ENCODE measurements at regions not wholly inside any gene's neighbourhood (a gene's known extent, or its start where the extent isn't known, plus 50 kb on each side); places are given as distances from the start of the nearest gene placed in this dataset.
"Not testable (repeated sequence)": the region's sequence is repeated elsewhere in the genome, so short reads cannot be mapped to it uniquely, and the experiment has no call there.

DNA sequence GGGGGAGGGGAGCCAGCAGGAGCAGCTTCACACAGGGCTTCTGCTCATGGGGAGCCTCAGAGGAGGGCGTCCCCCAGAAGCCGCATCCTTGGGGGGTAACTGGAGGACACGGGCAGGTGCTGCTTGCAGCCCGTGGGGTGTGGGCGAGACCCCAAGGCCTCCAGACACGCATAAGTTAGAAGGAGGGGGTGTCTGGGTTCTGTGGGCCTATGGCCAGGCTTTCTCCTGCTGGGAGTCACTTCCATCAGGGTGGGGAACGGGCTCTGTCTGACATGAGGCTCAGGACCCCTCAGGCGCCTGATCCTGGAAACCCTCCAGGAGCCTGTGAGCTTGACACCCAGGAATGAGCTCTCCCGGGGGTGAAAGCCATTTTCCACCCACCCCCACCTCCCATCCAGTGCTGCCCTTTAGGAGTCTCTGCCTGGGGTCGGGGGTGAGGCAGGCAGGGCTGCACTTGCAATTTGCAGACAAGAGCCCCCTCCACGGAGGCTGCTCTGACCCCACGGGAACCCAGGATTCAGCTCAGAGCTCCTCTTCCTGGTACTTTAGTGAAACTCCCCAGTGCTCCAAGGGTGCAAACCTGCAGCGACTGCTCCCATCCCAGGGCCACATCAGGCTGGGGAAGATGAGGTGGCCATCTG lies 325.7 kb downstream of the ADGRD1 start:
- POLR2A ChIA-PET: no interaction called here
- CTCF ChIA-PET: interaction anchor here (0.6 kb wide), 2 partner anchors 28 to 176 kb away, joined by 3 read pairs; no protein-coding TSS in a partner anchor
- DNase-seq (ENCODE audit: extremely low spot score): no peak
- TF ChIP-seq FOXM1 (IDR thresholded peaks at IDR 0.05; ENCODE audit: borderline replicate concordance) (no peak), FOXK2 (IDR thresholded peaks at IDR 0.05) (no peak), HDGF (IDR thresholded peaks at IDR 0.05; ENCODE audit: borderline replicate concordance) (no peak)

DNA sequence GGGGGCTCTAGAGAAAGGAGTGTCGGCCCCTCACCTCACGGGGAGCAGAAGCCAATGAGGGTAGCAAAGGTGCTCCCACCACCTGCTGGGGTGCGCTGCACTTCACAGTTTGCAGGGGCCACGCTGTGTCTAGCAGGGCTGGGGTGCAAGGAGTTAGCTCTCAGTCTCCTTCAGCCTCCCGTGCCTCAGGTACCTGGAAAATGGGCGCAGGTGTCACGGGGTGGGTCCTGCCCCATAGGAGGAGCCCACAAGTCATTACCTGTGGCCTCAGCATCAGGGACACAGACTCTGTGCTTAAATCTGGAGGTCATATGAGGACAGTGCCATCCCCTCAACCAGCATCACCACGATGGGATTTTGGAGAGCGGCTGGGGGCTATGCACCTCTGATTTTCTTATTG lies 326.7 kb downstream of the ADGRD1 start:
- no peak for DNase-seq (ENCODE audit: extremely low spot score)
- ChIA-PET POLR2A (no interaction called here), CTCF (no interaction called here)
- no peak for TF ChIP-seq HDGF (IDR thresholded peaks at IDR 0.05; ENCODE audit: borderline replicate concordance)
- TF ChIP-seq LEF1 (IDR thresholded peaks at IDR 0.05; ENCODE audit: borderline replicate concordance): no peak
- TF ChIP-seq TARDBP (IDR thresholded peaks at IDR 0.05): no peak
- TF ChIP-seq ELF4 (IDR thresholded peaks at IDR 0.05): no peak
- no peak for TF ChIP-seq FOXA1 (IDR thresholded peaks at IDR 0.05)
- TF ChIP-seq BHLHE40 (IDR thresholded peaks at IDR 0.05; ENCODE audit: borderline replicate concordance): no peak
- TF ChIP-seq FOXK2 (IDR thresholded peaks at IDR 0.05): no peak
- TF ChIP-seq NFRKB (IDR thresholded peaks at IDR 0.05): no peak
- TF ChIP-seq SP1 (IDR thresholded peaks at IDR 0.05): no peak
- no peak for TF ChIP-seq SUZ12 (IDR thresholded peaks at IDR 0.05)
- no peak for TF ChIP-seq L3MBTL2 (conservative IDR thresholded peaks at IDR 0.05)
- TF ChIP-seq ZNF384 (IDR thresholded peaks at IDR 0.05): no peak
- no peak for TF ChIP-seq ARNT (IDR thresholded peaks at IDR 0.05)

DNA sequence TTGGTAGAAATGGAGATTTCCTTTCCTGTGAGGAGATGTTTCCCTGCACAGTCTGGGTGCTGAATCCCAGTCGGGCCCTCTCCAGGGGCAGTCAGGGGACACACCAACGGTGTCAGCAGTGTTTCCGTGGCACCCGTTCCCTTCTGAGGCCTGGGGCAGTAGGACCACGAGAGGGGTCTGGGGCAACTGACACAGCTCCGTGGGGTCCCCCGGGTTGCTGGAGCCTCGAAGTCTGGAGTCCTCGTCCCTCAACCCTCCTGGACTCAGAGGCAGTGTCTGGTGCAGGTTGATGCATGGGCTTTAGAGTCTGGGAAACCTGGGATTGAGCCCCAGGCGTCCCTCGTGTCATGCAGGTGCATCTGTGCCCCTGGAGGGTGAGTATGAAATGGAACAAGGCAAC lies 327.3 kb downstream of the ADGRD1 start:
- CTCF ChIA-PET: no interaction called here

DNA sequence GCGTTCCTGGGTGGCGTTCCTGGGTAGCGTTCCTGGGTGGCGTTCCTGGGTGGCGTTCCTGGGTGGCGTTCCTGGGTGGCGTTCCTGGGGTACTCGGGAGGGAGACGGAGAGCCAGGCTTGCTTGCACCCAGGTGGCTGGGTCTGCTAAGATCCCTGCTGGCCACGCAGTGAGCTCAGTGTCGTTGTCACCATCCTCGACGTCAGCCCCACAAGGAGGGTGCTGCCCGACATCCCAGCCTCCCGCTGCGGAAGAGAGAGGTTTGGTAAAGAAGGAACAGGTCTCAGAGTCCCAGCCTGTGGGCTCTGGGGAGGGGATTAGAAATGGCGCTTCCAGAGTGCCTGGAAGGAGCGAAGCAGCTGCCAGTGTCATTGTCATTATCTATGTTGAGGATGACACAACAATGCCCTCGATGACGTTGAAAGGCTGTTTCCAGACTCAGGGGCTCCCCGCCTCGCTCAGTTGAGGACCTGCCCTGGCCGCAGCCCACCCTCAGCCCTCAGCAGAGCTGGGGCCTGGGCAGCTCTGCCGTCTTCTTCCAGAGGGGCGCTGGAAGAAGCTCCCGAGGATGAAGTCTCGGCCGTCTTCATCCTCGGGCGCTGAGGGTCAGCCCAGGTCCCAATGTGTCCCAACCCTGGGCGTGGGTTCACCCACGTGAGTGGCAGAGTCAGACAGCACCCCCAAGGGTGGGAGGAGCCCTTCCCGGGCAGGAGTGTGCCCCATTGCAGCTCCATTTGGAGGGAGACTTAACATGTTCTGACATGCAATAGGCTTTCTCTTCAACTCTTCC lies 328.8 kb downstream of the ADGRD1 start:
- DNase-seq (ENCODE audit: extremely low spot score): no peak
- ChIA-PET POLR2A (no interaction called here), CTCF (no interaction called here)
- TF ChIP-seq FOXK2 (IDR thresholded peaks at IDR 0.05) (no peak), SP1 (IDR thresholded peaks at IDR 0.05) (no peak), SUZ12 (IDR thresholded peaks at IDR 0.05) (no peak), ZNF384 (IDR thresholded peaks at IDR 0.05) (no peak), CTBP1 (IDR thresholded peaks at IDR 0.05; ENCODE audit: borderline replicate concordance) (no peak), FOXM1 (IDR thresholded peaks at IDR 0.05; ENCODE audit: borderline replicate concordance) (no peak), HDGF (IDR thresholded peaks at IDR 0.05; ENCODE audit: borderline replicate concordance) (no peak), ARNT (IDR thresholded peaks at IDR 0.05) (no peak), BHLHE40 (IDR thresholded peaks at IDR 0.05; ENCODE audit: borderline replicate concordance) (no peak), L3MBTL2 (conservative IDR thresholded peaks at IDR 0.05) (no peak), LEF1 (IDR thresholded peaks at IDR 0.05; ENCODE audit: borderline replicate concordance) (no peak), NFRKB (IDR thresholded peaks at IDR 0.05) (no peak), ELF4 (IDR thresholded peaks at IDR 0.05) (no peak), FOXA1 (IDR thresholded peaks at IDR 0.05) (no peak), TARDBP (IDR thresholded peaks at IDR 0.05) (no peak)
- TF ChIP-seq, protein P1, sequence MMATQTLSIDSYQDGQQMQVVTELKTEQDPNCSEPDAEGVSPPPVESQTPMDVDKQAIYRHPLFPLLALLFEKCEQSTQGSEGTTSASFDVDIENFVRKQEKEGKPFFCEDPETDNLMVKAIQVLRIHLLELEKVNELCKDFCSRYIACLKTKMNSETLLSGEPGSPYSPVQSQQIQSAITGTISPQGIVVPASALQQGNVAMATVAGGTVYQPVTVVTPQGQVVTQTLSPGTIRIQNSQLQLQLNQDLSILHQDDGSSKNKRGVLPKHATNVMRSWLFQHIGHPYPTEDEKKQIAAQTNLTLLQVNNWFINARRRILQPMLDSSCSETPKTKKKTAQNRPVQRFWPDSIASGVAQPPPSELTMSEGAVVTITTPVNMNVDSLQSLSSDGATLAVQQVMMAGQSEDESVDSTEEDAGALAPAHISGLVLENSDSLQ (IDR thresholded peaks at IDR 0.05): no peak

More for the DNA sequence above, 327.3 kb downstream of the ADGRD1 start:
- no peak for TF ChIP-seq ZNF384 (IDR thresholded peaks at IDR 0.05)
- no peak for TF ChIP-seq BHLHE40 (IDR thresholded peaks at IDR 0.05; ENCODE audit: borderline replicate concordance)
- no peak for TF ChIP-seq NFRKB (IDR thresholded peaks at IDR 0.05)
- no peak for TF ChIP-seq L3MBTL2 (conservative IDR thresholded peaks at IDR 0.05)
- TF ChIP-seq TARDBP (IDR thresholded peaks at IDR 0.05): no peak
- POLR2A ChIA-PET: no interaction called here
- no peak for DNase-seq (ENCODE audit: extremely low spot score)

DNA sequence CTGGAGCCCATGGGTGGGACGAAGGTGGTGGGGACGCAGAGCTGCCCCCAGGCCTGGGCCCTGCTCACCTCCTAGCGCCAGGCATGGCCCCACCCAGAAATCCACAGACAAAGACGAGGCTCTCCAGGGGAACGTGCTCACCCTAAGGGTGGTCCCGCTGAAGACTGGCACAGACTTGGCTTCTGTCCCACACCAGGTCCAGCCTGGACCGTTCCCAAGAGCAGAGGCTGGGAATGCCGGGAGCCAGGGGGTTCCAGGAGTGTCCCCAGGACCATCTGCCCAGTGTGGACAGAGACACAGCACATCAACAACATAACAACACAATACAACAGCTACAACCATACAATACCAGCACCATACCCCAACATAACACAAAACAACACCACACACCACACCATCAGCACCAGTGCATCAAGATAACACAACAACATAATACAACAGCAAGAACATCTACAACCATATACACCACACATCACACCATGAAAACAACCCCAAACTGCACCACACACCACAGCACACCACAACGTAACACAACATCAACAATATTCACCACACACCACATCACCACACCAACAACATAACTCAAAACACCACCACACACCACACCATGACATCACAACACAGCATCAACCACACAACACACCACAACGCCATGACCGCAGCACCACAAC lies 329.6 kb downstream of the ADGRD1 start:
- ChIA-PET CTCF (no interaction called here), POLR2A (no interaction called here)
- DNase-seq (ENCODE audit: extremely low spot score): no peak
- TF ChIP-seq NFRKB (IDR thresholded peaks at IDR 0.05) (no peak), SUZ12 (IDR thresholded peaks at IDR 0.05) (no peak), SP1 (IDR thresholded peaks at IDR 0.05) (no peak), FOXA1 (IDR thresholded peaks at IDR 0.05) (no peak), ZNF384 (IDR thresholded peaks at IDR 0.05) (no peak), TARDBP (IDR thresholded peaks at IDR 0.05) (no peak), FOXK2 (IDR thresholded peaks at IDR 0.05) (no peak), LEF1 (IDR thresholded peaks at IDR 0.05; ENCODE audit: borderline replicate concordance) (no peak), FOXM1 (IDR thresholded peaks at IDR 0.05; ENCODE audit: borderline replicate concordance) (no peak), L3MBTL2 (conservative IDR thresholded peaks at IDR 0.05) (no peak), CTBP1 (IDR thresholded peaks at IDR 0.05; ENCODE audit: borderline replicate concordance) (no peak), ARNT (IDR thresholded peaks at IDR 0.05) (no peak), BHLHE40 (IDR thresholded peaks at IDR 0.05; ENCODE audit: borderline replicate concordance) (no peak), ELF4 (IDR thresholded peaks at IDR 0.05) (no peak), HDGF (IDR thresholded peaks at IDR 0.05; ENCODE audit: borderline replicate concordance) (no peak)
- TF ChIP-seq, protein P1 (IDR thresholded peaks at IDR 0.05): no peak

DNA sequence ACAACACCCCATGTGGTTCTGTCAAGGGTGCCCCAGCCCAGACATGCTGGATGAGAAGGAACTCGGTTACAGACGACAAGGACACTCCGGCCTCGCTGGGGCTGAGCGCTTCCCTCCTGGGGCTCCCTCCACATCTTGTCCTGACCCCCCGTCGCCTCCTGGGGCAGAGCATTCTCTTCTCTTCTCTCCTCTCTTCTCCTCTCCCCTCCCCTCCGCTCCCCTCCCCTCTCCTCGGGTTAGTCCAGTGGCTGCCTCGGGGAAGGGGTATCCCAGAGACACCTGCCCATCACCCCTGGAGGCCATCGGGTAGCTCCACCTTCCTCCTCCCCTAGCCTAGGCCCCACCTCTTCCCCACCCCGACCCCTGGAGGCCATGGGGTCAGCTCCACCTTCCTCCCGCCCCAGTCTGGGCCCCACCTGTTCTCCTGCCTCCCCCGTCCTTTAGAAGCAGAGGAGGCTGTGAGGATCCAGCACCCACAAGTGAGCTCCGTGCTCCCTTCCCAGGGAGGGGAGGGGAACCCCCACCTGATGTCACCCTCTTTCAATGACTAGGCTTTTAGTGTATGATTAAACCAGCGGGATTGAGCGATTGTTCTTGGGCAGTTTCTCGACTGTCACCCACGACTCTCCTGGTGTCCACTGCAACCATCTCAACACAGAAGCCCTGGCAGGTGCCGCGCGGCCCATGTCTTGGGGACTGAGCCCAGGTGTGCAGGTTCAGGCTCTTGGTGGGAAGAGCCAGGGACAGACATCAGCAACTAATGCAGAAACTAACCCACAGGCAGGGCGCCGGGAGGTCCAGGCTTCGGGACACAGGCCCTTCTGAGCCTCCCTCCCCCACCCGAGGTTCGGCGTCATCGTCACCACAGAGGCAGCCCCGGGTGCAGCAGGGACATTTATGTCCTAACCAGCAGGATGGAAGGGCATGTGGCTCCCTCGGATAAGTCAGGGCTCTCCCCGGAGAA lies 330.4 kb downstream of the ADGRD1 start:
- DNase-seq (ENCODE audit: extremely low spot score); POLR2A ChIA-PET; CTCF ChIA-PET: not testable (repeated sequence)

DNA sequence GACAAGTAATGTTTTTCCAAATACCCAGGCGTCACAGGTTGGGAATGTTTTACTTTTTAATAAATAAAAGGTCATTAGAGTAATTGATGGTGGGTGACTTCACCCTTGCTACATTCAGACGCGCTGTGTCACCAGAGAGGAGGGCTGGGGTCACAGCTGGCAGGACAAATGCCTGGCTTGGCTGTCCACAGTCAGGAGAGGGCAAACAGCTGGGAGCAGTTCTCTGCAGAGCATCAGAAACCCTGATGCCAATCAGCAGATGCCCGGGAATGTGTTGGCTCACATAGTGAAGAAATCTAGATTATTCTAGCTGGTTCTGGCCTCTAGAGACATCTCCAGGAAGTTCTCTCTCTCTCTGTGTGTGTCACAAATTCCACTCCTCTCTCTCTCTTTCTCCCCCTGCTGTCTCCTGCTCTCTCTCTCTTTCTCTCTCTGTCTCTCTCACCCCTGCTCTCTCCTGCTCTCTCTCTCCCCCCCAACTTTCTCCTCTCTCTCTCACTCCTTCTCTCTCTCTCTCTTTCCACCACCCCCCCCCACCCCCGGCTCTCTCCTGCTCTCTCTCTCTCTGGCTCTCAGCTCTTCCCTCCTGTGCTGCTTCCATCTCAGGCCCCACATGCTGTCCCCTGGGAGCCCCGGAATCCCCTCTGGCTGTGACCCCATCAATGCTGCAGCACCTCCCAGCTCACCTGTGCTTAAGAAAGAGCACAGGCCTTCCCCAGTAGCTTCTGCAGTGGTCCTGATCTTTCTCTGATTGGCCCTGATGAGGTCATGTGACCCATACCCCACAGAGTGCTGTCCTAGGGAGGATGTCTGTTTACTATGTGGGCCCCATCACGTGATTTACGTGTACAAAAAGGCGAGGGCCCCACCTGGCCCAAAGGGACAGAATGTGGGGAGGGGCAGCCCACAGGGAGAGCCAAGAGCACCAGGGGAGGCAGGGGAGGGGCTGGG lies 331.5 kb downstream of the ADGRD1 start:
- CTCF ChIA-PET; DNase-seq (ENCODE audit: extremely low spot score); POLR2A ChIA-PET: not testable (repeated sequence)

DNA sequence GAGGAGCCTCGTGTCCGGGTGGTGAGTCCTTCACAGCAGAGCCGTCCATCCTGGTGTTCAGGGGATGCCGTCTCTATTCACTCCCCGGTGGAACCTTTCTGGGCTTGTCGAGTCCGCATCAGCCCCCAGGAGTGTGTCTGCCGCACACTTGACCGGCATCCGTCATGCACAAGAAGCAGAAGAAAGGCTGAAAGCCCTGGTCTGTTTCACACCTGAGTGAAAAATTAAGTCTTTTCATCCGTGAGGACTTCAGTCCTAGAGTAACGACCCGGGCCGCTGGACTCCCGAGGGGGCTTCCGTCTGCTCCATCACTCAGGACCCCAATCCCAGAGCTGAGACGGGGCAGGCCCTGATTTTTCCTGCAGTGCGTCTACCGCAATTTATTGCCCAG lies 332.2 kb downstream of the ADGRD1 start:
- CTCF ChIA-PET; DNase-seq (ENCODE audit: extremely low spot score); POLR2A ChIA-PET: not testable (repeated sequence)

DNA sequence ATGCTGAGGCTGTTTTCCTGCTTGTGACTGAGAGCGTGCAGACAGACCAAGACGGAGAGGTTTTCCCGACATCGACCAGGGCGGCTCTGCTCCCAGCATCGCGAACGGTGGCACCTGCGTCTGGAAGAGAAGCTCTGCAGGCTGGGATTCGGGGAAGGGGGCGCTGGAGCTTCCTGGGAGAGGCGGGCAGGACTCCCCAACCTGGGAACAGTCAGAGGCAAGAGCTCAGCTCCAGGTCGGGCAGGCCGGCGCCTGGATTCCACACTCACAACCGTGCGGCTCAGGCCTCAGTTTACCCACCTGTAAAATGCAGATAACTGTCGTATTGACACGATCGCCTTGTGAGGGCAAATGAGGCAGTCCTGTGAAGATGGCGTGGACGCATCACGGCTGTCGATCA lies 332.6 kb downstream of the ADGRD1 start:
- POLR2A ChIA-PET; DNase-seq (ENCODE audit: extremely low spot score); CTCF ChIA-PET: not testable (repeated sequence)
